GM12874 (cell line): ENCODE measurements at regions not wholly inside any gene's neighbourhood (a gene's known extent, or its start where the extent isn't known, plus 50 kb on each side); places are given as distances from the start of the nearest gene placed in this dataset.

ENCODE experiments used
- TF ChIP-seq, protein P1 (sequence below): IDR thresholded peaks from 2 replicates; pipeline ENCODE4 v1.5.1; 2011; ENCODE audit warnings: low read depth, mild to moderate bottlenecking, control low read depth, low read length, moderate library complexity; ENCODE audit not compliant: insufficient read depth

- TF ChIP-seq, protein P1, sequence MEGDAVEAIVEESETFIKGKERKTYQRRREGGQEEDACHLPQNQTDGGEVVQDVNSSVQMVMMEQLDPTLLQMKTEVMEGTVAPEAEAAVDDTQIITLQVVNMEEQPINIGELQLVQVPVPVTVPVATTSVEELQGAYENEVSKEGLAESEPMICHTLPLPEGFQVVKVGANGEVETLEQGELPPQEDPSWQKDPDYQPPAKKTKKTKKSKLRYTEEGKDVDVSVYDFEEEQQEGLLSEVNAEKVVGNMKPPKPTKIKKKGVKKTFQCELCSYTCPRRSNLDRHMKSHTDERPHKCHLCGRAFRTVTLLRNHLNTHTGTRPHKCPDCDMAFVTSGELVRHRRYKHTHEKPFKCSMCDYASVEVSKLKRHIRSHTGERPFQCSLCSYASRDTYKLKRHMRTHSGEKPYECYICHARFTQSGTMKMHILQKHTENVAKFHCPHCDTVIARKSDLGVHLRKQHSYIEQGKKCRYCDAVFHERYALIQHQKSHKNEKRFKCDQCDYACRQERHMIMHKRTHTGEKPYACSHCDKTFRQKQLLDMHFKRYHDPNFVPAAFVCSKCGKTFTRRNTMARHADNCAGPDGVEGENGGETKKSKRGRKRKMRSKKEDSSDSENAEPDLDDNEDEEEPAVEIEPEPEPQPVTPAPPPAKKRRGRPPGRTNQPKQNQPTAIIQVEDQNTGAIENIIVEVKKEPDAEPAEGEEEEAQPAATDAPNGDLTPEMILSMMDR = no peak
Measured at GRCh38 chr5:29238115-29238514, 1955.4 kb upstream of the CDH6 start.

GRCh38 chr5:29231154-29231553, 1962.3 kb upstream of the CDH6 start:
- TF ChIP-seq, protein P1 = no peak

DNA sequence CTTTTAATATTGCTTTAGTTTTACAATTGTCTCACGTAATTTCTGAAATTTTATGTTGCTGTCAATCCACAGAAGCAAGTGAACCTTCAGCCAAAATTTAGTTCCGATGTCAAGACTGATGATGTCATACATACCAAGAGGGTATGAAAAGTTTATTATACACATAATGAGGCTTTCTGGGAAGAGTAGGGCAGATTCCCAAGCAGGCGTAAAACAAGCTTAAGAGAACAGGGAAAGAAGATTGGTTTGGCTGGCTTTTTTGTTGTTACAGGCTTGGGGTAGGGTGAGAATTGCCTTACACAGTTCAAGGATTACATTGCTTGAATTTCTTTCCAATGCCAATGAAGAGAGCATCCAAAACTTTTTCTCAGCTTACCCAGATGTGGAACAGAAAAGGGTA, 1962.9 kb upstream of the CDH6 start:
- TF ChIP-seq, protein P1 = no peak

DNA sequence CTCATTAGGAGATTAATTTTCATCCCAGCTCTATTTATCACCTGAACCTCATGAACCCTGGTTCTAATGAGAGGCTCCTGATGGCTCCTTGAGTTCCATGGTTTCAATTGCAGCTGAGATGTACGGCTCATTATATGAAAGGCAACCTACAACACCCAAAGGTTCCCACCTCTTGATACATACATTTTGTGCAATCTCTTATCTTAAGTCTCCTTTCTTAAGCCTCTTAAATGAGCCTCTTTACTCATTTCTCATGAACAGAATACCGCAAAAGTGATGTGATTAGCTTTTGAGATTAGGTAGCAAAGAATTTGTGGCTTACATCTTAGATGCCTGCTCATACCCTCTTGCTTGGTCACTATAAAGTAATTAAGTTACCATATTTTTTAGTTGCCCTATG, 1964.0 kb upstream of the CDH6 start:
- TF ChIP-seq, protein P1 = no peak

GRCh38 chr5:29218138-29218537, 1975.3 kb upstream of the CDH6 start:
- TF ChIP-seq, protein P1 = no peak

- TF ChIP-seq, protein P1 = no peak
Measured at GRCh38 chr5:29214839-29215238, 1978.6 kb upstream of the CDH6 start.

- TF ChIP-seq, protein P1 = no peak
Measured at GRCh38 chr5:29213475-29213874, 1980.0 kb upstream of the CDH6 start.

DNA sequence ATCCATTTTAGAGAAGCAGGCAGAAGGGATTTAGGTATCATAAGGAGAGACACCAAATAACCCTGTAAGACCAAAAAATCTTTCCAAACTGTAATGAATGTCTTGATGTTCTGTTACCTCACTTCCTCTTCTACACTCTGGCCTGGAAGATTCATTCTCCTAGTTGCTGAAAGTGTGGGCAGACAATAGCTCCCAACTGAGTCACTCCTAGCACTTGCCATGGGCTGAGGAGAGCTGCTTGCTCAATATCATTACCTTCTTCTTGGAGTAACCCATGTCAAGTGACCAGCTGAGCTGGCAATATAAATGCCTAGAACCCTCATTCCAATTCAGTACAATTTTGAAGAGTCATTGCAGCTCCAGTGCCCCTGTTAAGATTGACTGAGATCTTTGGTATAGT, 1985.5 kb upstream of the CDH6 start:
- TF ChIP-seq, protein P1 = no peak
